Erythroblast (primary cell): ENCODE measurements at regions not wholly inside any gene's neighbourhood (a gene's known extent, or its start where the extent isn't known, plus 50 kb on each side); places are given as distances from the start of the nearest gene placed in this dataset.

Experiments
- GATA1 ChIP-seq: IDR thresholded peaks from 2 replicates; pipeline ENCODE4 v1.6.1; 2011; ENCODE audit warnings: low read depth, mild to moderate bottlenecking, control low read depth, low read length, moderate library complexity
- POLR2A ChIP-seq: IDR thresholded peaks from 2 replicates; pipeline ENCODE4 v1.6.1; 2011; ENCODE audit warnings: mild to moderate bottlenecking, low read length

GRCh38 chr15:96064351-96064756, 266.1 kb upstream of the NR2F2 start:
- TF ChIP-seq POLR2A, result no peak
- no peak for TF ChIP-seq GATA1
